Stimulated activated CD4-positive, alpha-beta T cell treated with anti-CD3 and anti-CD28 coated beads, Interleukin-1b, Interleukin-23, amount 100 ng/mL, for 48 hours (primary cell): ENCODE measurements at regions not wholly inside any gene's neighbourhood (a gene's known extent, or its start where the extent isn't known, plus 50 kb on each side); places are given as distances from the start of the nearest gene placed in this dataset.
"Not testable (repeated sequence)": the region's sequence is repeated elsewhere in the genome, so short reads cannot be mapped to it uniquely, and the experiment has no call there.

Experiments
- DNase-seq: peaks from one replicate; pipeline ENCODE4 v3.0.0-alpha.2; 2020

- no peak for DNase-seq
Measured at GRCh38 chr2:82143343-82143742, 1838.8 kb upstream of the LRRTM1 start.

GRCh38 chr2:82139979-82140611 lies 1835.5 kb upstream of the LRRTM1 start:
- DNase-seq = no peak

- no peak for DNase-seq
Measured at GRCh38 chr2:82137441-82137840, 1832.9 kb upstream of the LRRTM1 start.

- DNase-seq = no peak
Measured at GRCh38 chr2:82128051-82128450, 1823.5 kb upstream of the LRRTM1 start.

- no peak for DNase-seq
Measured at GRCh38 chr2:82124629-82125028, 1820.1 kb upstream of the LRRTM1 start.

- no peak for DNase-seq
Measured at GRCh38 chr2:82120654-82121053, 1816.1 kb upstream of the LRRTM1 start.

GRCh38 chr2:82120115-82120514 lies 1815.6 kb upstream of the LRRTM1 start:
- no peak for DNase-seq

- no peak for DNase-seq
Measured at GRCh38 chr2:82109418-82109817, 1804.9 kb upstream of the LRRTM1 start.

GRCh38 chr2:82098617-82099016 lies 1794.1 kb upstream of the LRRTM1 start:
- no peak for DNase-seq

- no peak for DNase-seq
Measured at GRCh38 chr2:82089518-82089917, 1785.0 kb upstream of the LRRTM1 start.

- no peak for DNase-seq
Measured at GRCh38 chr2:82084679-82085392, 1780.3 kb upstream of the LRRTM1 start.

- DNase-seq = no peak
Measured at GRCh38 chr2:82075875-82076274, 1771.3 kb upstream of the LRRTM1 start.

GRCh38 chr2:82062463-82062862 lies 1757.9 kb upstream of the LRRTM1 start:
- no peak for DNase-seq

- DNase-seq = no peak
Measured at GRCh38 chr2:82055846-82056245, 1751.3 kb upstream of the LRRTM1 start.

GRCh38 chr2:82043867-82044266 lies 1739.3 kb upstream of the LRRTM1 start:
- DNase-seq = no peak

- no peak for DNase-seq
Measured at GRCh38 chr2:82027921-82028615, 1723.5 kb upstream of the LRRTM1 start.

- DNase-seq = no peak
Measured at GRCh38 chr2:82023710-82024109, 1719.2 kb upstream of the LRRTM1 start.

- DNase-seq = no peak
Measured at GRCh38 chr2:82013641-82014040, 1709.1 kb upstream of the LRRTM1 start.

GRCh38 chr2:82007071-82007664 lies 1702.6 kb upstream of the LRRTM1 start:
- no peak for DNase-seq

- not testable (repeated sequence) for DNase-seq
Measured at GRCh38 chr2:82005889-82006288, 1701.3 kb upstream of the LRRTM1 start.

GRCh38 chr2:82001614-82002013 lies 1697.1 kb upstream of the LRRTM1 start:
- DNase-seq = no peak

- DNase-seq = no peak
Measured at GRCh38 chr2:82000606-82001005, 1696.1 kb upstream of the LRRTM1 start.

GRCh38 chr2:81996332-81996731 lies 1691.8 kb upstream of the LRRTM1 start:
- DNase-seq = no peak

- DNase-seq = no peak
Measured at GRCh38 chr2:81991282-81991681, 1686.7 kb upstream of the LRRTM1 start.
